WTC11 (cell line): ENCODE measurements at regions not wholly inside any gene's neighbourhood (a gene's known extent, or its start where the extent isn't known, plus 50 kb on each side); places are given as distances from the start of the nearest gene placed in this dataset.

Experiments
- ATF2 ChIP-seq: sonication (generic); formaldehyde crosslinking; IDR thresholded peaks from 2 replicates; pipeline ENCODE4 v1.8.1; 2022; ENCODE audit warnings: low read depth, missing genetic modification reagents, borderline replicate concordance
- CREM ChIP-seq: sonication (generic); formaldehyde crosslinking; IDR thresholded peaks from 2 replicates; pipeline ENCODE4 v1.8.1; 2022; ENCODE audit warnings: mild to moderate bottlenecking, missing genetic modification reagents, moderate library complexity
- CTCF ChIP-seq: fragments of 200-600 bp; IDR thresholded peaks from 2 replicates; pipeline ENCODE4 v1.8.0; 2022; ENCODE audit warnings: antibody characterized with exemption
- ESRRA ChIP-seq: sonication (generic); formaldehyde crosslinking; IDR thresholded peaks from 2 replicates; pipeline ENCODE4 v1.8.1; 2022; ENCODE audit warnings: mild to moderate bottlenecking, missing genetic modification reagents, borderline replicate concordance
- HMGA2 ChIP-seq: fragments of 250-450 bp; sonication (Bioruptor Pico); IDR thresholded peaks from 2 replicates; pipeline ENCODE4 v1.4.0; 2021; ENCODE audit warnings: mild to moderate bottlenecking, moderate library complexity
- IRF1 ChIP-seq: sonication (generic); formaldehyde crosslinking; IDR thresholded peaks from 2 replicates; pipeline ENCODE4 v1.8.0; 2023; ENCODE audit warnings: missing genetic modification reagents
- NR2C2 ChIP-seq: sonication (generic); formaldehyde crosslinking; IDR thresholded peaks from 2 replicates; pipeline ENCODE4 v1.8.0; 2022; ENCODE audit warnings: mild to moderate bottlenecking, missing genetic modification reagents
- ZNF232 ChIP-seq: sonication (generic); formaldehyde crosslinking; IDR thresholded peaks from 2 replicates; pipeline ENCODE4 v1.8.0; 2022; ENCODE audit warnings: mild to moderate bottlenecking, missing genetic modification reagents
- ZNF263 ChIP-seq: sonication (generic); formaldehyde crosslinking; IDR thresholded peaks from 2 replicates; pipeline ENCODE4 v1.8.1; 2022; ENCODE audit warnings: low read depth, mild to moderate bottlenecking, moderate library complexity, missing genetic modification reagents
- TF ChIP-seq, protein P1 (sequence below): sonication (generic); formaldehyde crosslinking; IDR thresholded peaks from 2 replicates; pipeline ENCODE4 v1.8.1; 2023; ENCODE audit warnings: mild to moderate bottlenecking, missing genetic modification reagents
- TF ChIP-seq, protein P2 (sequence below): fragments of 250-450 bp; sonication (Bioruptor Pico); IDR thresholded peaks from 2 replicates; pipeline ENCODE4 v2.1.2; 2022; ENCODE audit warnings: mild to moderate bottlenecking, moderate library complexity

GRCh38 chr12:13769273-13769672 lies 212.1 kb downstream of the GRIN2B start:
- TF ChIP-seq HMGA2 (no peak), CTCF (no peak), NR2C2 (CRISPR knock-in tag) (no peak), IRF1 (no peak), ATF2 (CRISPR knock-in tag) (no peak), ESRRA (no peak), CREM (CRISPR knock-in tag) (no peak), ZNF232 (CRISPR knock-in tag) (no peak), ZNF263 (CRISPR knock-in tag) (no peak)
- TF ChIP-seq, protein P1, sequence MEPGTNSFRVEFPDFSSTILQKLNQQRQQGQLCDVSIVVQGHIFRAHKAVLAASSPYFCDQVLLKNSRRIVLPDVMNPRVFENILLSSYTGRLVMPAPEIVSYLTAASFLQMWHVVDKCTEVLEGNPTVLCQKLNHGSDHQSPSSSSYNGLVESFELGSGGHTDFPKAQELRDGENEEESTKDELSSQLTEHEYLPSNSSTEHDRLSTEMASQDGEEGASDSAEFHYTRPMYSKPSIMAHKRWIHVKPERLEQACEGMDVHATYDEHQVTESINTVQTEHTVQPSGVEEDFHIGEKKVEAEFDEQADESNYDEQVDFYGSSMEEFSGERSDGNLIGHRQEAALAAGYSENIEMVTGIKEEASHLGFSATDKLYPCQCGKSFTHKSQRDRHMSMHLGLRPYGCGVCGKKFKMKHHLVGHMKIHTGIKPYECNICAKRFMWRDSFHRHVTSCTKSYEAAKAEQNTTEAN: no peak
- TF ChIP-seq, protein P2, sequence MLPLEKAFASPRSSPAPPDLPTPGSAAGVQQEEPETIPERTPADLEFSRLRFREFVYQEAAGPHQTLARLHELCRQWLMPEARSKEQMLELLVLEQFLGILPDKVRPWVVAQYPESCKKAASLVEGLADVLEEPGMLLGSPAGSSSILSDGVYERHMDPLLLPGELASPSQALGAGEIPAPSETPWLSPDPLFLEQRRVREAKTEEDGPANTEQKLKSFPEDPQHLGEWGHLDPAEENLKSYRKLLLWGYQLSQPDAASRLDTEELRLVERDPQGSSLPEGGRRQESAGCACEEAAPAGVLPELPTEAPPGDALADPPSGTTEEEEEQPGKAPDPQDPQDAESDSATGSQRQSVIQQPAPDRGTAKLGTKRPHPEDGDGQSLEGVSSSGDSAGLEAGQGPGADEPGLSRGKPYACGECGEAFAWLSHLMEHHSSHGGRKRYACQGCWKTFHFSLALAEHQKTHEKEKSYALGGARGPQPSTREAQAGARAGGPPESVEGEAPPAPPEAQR (CRISPR knock-in tag): no peak
